Upper lobe of left lung (tissue), 4 donors: ENCODE measurements at regions not wholly inside any gene's neighbourhood (a gene's known extent, or its start where the extent isn't known, plus 50 kb on each side); places are given as distances from the start of the nearest gene placed in this dataset.

Source experiments
- CTCF ChIP-seq, 6 experiments: fragments of 450-650 bp in 4 of 6; fragments of 200-600 bp in 2 of 6; sonication (generic) in 2 of 6; IDR thresholded peaks; one replicate each; pipeline ENCODE4 v1.5.1; 2016 to 2019; ENCODE audit warnings: antibody characterized with exemption in 6 of 6
- POLR2A ChIP-seq, 4 donors: fragments of 450-650 bp; IDR thresholded peaks; one replicate each; pipeline ENCODE4 v1.5.1; 2016 to 2017; ENCODE audit warnings: antibody characterized with exemption in 4 of 4, mild to moderate bottlenecking in 2 of 4
- POLR2AphosphoS5 ChIP-seq, 2 donors: sonication (generic); formaldehyde crosslinking; IDR thresholded peaks; one replicate each; pipeline ENCODE4 v1.5.1; 2017; ENCODE audit warnings: antibody characterized with exemption in 2 of 2

GRCh38 chr1:224558904-224559303 lies 57.2 kb upstream of the CNIH3 start:
- TF ChIP-seq POLR2AphosphoS5 (IDR thresholded peaks at IDR 0.05) (no peak), CTCF (IDR thresholded peaks at IDR 0.05) (no peak), POLR2A (IDR thresholded peaks at IDR 0.05) (no peak)
